HEK293 (cell line): ENCODE measurements at regions not wholly inside any gene's neighbourhood (a gene's known extent, or its start where the extent isn't known, plus 50 kb on each side); places are given as distances from the start of the nearest gene placed in this dataset.

ENCODE experiments used
- CTCF ChIP-seq: fragments of 450-650 bp; formaldehyde crosslinking; IDR thresholded peaks from 2 replicates; pipeline ENCODE4 v1.5.1; 2016; ENCODE audit warnings: missing biosample characterization, missing genetic modification characterization
- GLIS2 ChIP-seq: fragments of 450-650 bp; formaldehyde crosslinking; IDR thresholded peaks from 2 replicates; pipeline ENCODE4 v1.5.1; 2016; ENCODE audit warnings: missing biosample characterization, missing genetic modification characterization
- ZNF670 ChIP-seq: fragments of 450-650 bp; formaldehyde crosslinking; IDR thresholded peaks from 2 replicates; pipeline ENCODE4 v1.5.1; 2016; ENCODE audit warnings: missing biosample characterization, missing genetic modification characterization, low read depth

DNA sequence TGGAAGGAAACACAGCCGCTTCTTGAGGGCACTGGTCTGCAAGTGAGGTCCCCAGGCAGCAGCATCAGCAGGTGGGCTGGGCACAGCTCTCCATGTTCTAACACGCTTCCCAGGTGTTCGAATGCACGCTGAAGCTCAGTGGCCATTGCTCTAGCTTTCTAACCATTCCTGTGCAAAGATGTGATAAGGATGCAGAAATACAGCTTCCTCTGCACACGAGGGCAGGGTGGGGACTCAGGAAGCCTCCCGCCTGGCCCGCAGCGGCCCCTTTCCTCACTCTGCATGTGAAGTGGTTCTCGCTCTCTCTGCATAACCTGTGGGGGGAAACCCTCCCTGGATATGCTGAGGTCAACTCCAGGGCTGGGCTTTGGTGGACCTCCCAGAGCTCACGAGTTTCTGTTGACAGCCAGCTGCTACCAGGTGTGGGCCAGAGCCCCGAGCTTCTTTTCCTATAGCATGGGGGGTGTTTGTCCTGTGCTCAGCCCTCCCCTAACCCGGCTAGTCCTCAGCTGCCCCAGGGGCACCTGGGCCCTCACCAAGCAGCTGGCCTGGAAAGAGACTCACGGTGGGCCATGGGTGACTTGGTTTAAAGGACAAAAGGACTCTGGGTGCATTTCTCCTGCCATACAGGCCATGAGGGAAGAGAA lies 168.2 kb downstream of the TEX29 start:
- TF ChIP-seq GLIS2 (tag by site-specific recombination) (no peak), CTCF (no peak), ZNF670 (no peak)
